ENCODE measurements at regions not wholly inside any gene's neighbourhood (a gene's known extent, or its start where the extent isn't known, plus 50 kb on each side); places are given as distances from the start of the nearest gene placed in this dataset.

- H2BK20ac ChIP-seq (ENCODE audit: low read depth, low read length, poor library complexity, severe bottlenecking): no peak overlapping the region
- no peaks in the 10 kb centered on the region for H4K20me1 ChIP-seq (ENCODE audit: control insufficient read depth, insufficient read depth, insufficient read length)
- H2AFZ ChIP-seq (ENCODE audit: low read length): no peak overlapping the region
- no peak overlapping the region for H2AK5ac ChIP-seq (ENCODE audit: insufficient read length, low read length)
- no peak overlapping the region for H4K91ac ChIP-seq (ENCODE audit: insufficient read length, low read depth, low read length)
- peaks cover 0 to 63% (median 49%) of the 10 kb centered on the region in 3 experiments; a peak in 5 of 7 replicates for H3K36me3 Mint-ChIP-seq (ENCODE audit: insufficient read depth in 1 of 3, low read depth in 3 of 3)
- no peak overlapping the region for H3K4ac ChIP-seq (ENCODE audit: low read depth, low read length)
- H2BK15ac ChIP-seq (ENCODE audit: low read depth, low read length): no peak overlapping the region
- H3K27ac ChIP-seq (ENCODE audit: insufficient read length, low read depth, low read length): no peak overlapping the region
- no peak overlapping the region for H3K56ac ChIP-seq (ENCODE audit: insufficient read length, low read depth, low read length)
- H4K8ac ChIP-seq (replicated peaks; ENCODE audit: insufficient read length, low read depth, low read length): no peak overlapping the region
- WGBS (ENCODE audit: extremely low coverage, insufficient read length, low lambda C conversion rate): no CpG with 5 or more reads among the region's 18 CpGs
- no peak overlapping the region for H3K18ac ChIP-seq (ENCODE audit: insufficient read length, low read depth, low read length)
- no peaks in the 10 kb centered on the region for H3K4me1 ChIP-seq (ENCODE audit: insufficient read depth, low read length)
- H3K79me1 ChIP-seq (ENCODE audit: insufficient read depth, low read depth, low read length, poor library complexity, severe bottlenecking): no peaks in the 10 kb centered on the region
- H3K23ac ChIP-seq (ENCODE audit: insufficient read length, low read depth, low read length): no peak overlapping the region
- H3K9me3 ChIP-seq (ENCODE audit: control insufficient read depth, low read depth, low read length): no peaks in the 10 kb centered on the region
- H2BK5ac ChIP-seq (ENCODE audit: insufficient read length, low read length): no peak overlapping the region
- H3K4me2 ChIP-seq (ENCODE audit: insufficient read depth, insufficient read length, low read length): no peak overlapping the region
- no peak overlapping the region; a peak in 1 of 7 replicates for H3K27ac Mint-ChIP-seq
- H4K5ac ChIP-seq (ENCODE audit: insufficient read length, low read depth, low read length): no peak overlapping the region
- H3K9ac ChIP-seq (ENCODE audit: extremely low read depth, insufficient read length, low read length): no peak overlapping the region
- H2BK12ac ChIP-seq (ENCODE audit: insufficient read length, low read depth, low read length): no peak overlapping the region
- H3K4me1 Mint-ChIP-seq: peaks cover 16 to 18% of the 10 kb centered on the region in 2 experiments
- no peaks in the 10 kb centered on the region for H3K9me3 Mint-ChIP-seq
- H3K4me3 Mint-ChIP-seq: no peak overlapping the region
- no peak overlapping the region for H3T11ph ChIP-seq (ENCODE audit: low read length)
- H3K27me3 Mint-ChIP-seq (ENCODE audit: low read depth): no peaks in the 10 kb centered on the region
- H3K27me3 ChIP-seq (ENCODE audit: insufficient read depth, low read length): no peaks in the 10 kb centered on the region
- DNase-seq: no peak
- no peak overlapping the region for H3K14ac ChIP-seq (ENCODE audit: insufficient read depth, low read length)
- TF ChIP-seq, protein P1, sequence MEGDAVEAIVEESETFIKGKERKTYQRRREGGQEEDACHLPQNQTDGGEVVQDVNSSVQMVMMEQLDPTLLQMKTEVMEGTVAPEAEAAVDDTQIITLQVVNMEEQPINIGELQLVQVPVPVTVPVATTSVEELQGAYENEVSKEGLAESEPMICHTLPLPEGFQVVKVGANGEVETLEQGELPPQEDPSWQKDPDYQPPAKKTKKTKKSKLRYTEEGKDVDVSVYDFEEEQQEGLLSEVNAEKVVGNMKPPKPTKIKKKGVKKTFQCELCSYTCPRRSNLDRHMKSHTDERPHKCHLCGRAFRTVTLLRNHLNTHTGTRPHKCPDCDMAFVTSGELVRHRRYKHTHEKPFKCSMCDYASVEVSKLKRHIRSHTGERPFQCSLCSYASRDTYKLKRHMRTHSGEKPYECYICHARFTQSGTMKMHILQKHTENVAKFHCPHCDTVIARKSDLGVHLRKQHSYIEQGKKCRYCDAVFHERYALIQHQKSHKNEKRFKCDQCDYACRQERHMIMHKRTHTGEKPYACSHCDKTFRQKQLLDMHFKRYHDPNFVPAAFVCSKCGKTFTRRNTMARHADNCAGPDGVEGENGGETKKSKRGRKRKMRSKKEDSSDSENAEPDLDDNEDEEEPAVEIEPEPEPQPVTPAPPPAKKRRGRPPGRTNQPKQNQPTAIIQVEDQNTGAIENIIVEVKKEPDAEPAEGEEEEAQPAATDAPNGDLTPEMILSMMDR (conservative IDR thresholded peaks at IDR 0.05): no peak
- H2BK120ac ChIP-seq (ENCODE audit: low read depth, low read length, poor library complexity, severe bottlenecking): no peak overlapping the region
- no peaks in the 10 kb centered on the region for H3K23me2 ChIP-seq (ENCODE audit: insufficient read length, low read depth, low read length, poor library complexity, severe bottlenecking)
- no peaks in the 10 kb centered on the region for H3K79me2 ChIP-seq (ENCODE audit: insufficient read depth, low read length)
Measured at GRCh38 chr1:232184561-232185530, 445.1 kb downstream of the SIPA1L2 start.
